GM23338 (cell line): ENCODE measurements at regions not wholly inside any gene's neighbourhood (a gene's known extent, or its start where the extent isn't known, plus 50 kb on each side); places are given as distances from the start of the nearest gene placed in this dataset.

Source experiments
- ATAC-seq: fragments of 200-7000 bp; cut with Tn5 transposase; 3 replicates; pipeline ENCODE4 v1.9.1; 2020
- DNase-seq: peaks from one replicate; pipeline ENCODE4 v3.0.0-alpha.2; 2015; ENCODE audit warnings: low spot score
- H2AFZ ChIP-seq: fragments of 200-600 bp; sonication (generic); 2 replicates; pipeline ENCODE4 v1.8.0; 2016; ENCODE audit warnings: antibody characterized with exemption, mild to moderate bottlenecking, moderate library complexity
- H3F3A ChIP-seq: fragments of 200-600 bp; sonication (generic); replicated peaks from 2 replicates; pipeline ENCODE4 v1.8.0; 2017; ENCODE audit warnings: antibody characterized with exemption, mixed run types, low read depth
- H3K27ac ChIP-seq: fragments of 200-600 bp; sonication (generic); 2 replicates; pipeline ENCODE4 v1.6.1; 2016; ENCODE audit warnings: low read depth
- H3K27me3 ChIP-seq: fragments of 200-600 bp; sonication (generic); 2 replicates; pipeline ENCODE4 v1.8.0; 2016; ENCODE audit warnings: mild to moderate bottlenecking, mixed run types, moderate library complexity; ENCODE audit not compliant: insufficient read depth
- H3K36me3 ChIP-seq: fragments of 200-600 bp; sonication (generic); 2 replicates; pipeline ENCODE4 v1.8.0; 2016; ENCODE audit warnings: mild to moderate bottlenecking; ENCODE audit not compliant: insufficient read depth
- H3K4me1 ChIP-seq: fragments of 200-600 bp; sonication (generic); 2 replicates; pipeline ENCODE4 v1.8.0; 2016; ENCODE audit warnings: mild to moderate bottlenecking, moderate library complexity; ENCODE audit not compliant: insufficient read depth
- H3K4me2 ChIP-seq: fragments of 200-600 bp; sonication (generic); 2 replicates; pipeline ENCODE4 v1.7.1; 2017; ENCODE audit warnings: mixed run types
- H3K4me3 ChIP-seq: fragments of 200-600 bp; sonication (generic); 2 replicates; pipeline ENCODE4 v1.6.1; 2016; ENCODE audit warnings: mixed run types
- H3K79me2 ChIP-seq: fragments of 200-600 bp; sonication (generic); replicated peaks from 2 replicates; pipeline ENCODE4 v1.8.0; 2017; ENCODE audit warnings: mild to moderate bottlenecking; ENCODE audit not compliant: insufficient read depth
- H3K9me2 ChIP-seq: fragments of 200-600 bp; sonication (generic); 2 replicates; pipeline ENCODE4 v1.8.0; 2017; ENCODE audit not compliant: insufficient read depth
- H4K20me1 ChIP-seq: fragments of 200-600 bp; sonication (generic); replicated peaks from 2 replicates; pipeline ENCODE4 v1.8.0; 2017; ENCODE audit warnings: mild to moderate bottlenecking; ENCODE audit not compliant: insufficient read depth
- H3K27ac Mint-ChIP-seq: 2 replicates; pipeline ENCODE4 v1.8.0; 2020; ENCODE audit warnings: inconsistent platforms, mild to moderate bottlenecking, moderate library complexity, mixed read lengths
- H3K27me3 Mint-ChIP-seq: 3 replicates; pipeline ENCODE4 v1.8.0; 2022; ENCODE audit warnings: low read depth, mild to moderate bottlenecking, moderate library complexity, mixed read lengths, inconsistent platforms; ENCODE audit not compliant: insufficient read depth, poor library complexity
- H3K36me3 Mint-ChIP-seq: 3 replicates; pipeline ENCODE4 v1.8.0; 2021; ENCODE audit warnings: low read depth, mild to moderate bottlenecking, inconsistent platforms, moderate library complexity, mixed read lengths
- H3K4me1 Mint-ChIP-seq: 3 replicates; pipeline ENCODE4 v1.8.0; 2020; ENCODE audit warnings: mild to moderate bottlenecking, inconsistent platforms, mixed read lengths
- H3K4me3 Mint-ChIP-seq: 3 replicates; pipeline ENCODE4 v1.8.0; 2021; ENCODE audit warnings: moderate library complexity, mild to moderate bottlenecking, inconsistent platforms, mixed read lengths
- H3K9me3 Mint-ChIP-seq: 3 replicates; pipeline ENCODE4 v1.8.0; 2020; ENCODE audit warnings: moderate library complexity, mild to moderate bottlenecking, inconsistent platforms, mixed read lengths
- EZH2 ChIP-seq: fragments of 200-600 bp; sonication (generic); IDR thresholded peaks from one replicate; pipeline ENCODE4 v1.8.0; 2017; ENCODE audit warnings: antibody characterized with exemption, mild to moderate bottlenecking, low read depth; ENCODE audit not compliant: unreplicated experiment
- EZH2phosphoT487 ChIP-seq: fragments of 200-600 bp; sonication (generic); IDR thresholded peaks from one replicate; pipeline ENCODE4 v1.8.1; 2018; ENCODE audit warnings: antibody characterized with exemption; ENCODE audit not compliant: unreplicated experiment
- JUNB ChIP-seq: IDR thresholded peaks from one replicate; pipeline ENCODE4 v1.6.1; 2016; ENCODE audit warnings: antibody characterized with exemption; ENCODE audit not compliant: unreplicated experiment
- NANOG ChIP-seq: IDR thresholded peaks from 2 replicates; pipeline ENCODE4 v1.6.1; 2016; ENCODE audit warnings: antibody characterized with exemption, borderline replicate concordance
- POLR2AphosphoS5 ChIP-seq: IDR thresholded peaks from 2 replicates; pipeline ENCODE4 v1.6.1; 2016; ENCODE audit warnings: antibody characterized with exemption, low read depth
- ZNF114 ChIP-seq: fragments of 250-450 bp; sonication (Bioruptor Pico); IDR thresholded peaks from 2 replicates; pipeline ENCODE4 v1.5.0; 2020; ENCODE audit warnings: mild to moderate bottlenecking, moderate library complexity
- ZNF331 ChIP-seq: fragments of 250-450 bp; sonication (Bioruptor Pico); IDR thresholded peaks from 2 replicates; pipeline ENCODE4 v1.5.0; 2020; ENCODE audit warnings: low read depth, mild to moderate bottlenecking, moderate library complexity
- TF ChIP-seq, protein P1 (sequence below), 2 experiments: fragments of 200-600 bp in 1 of 2; sonication (generic) in 1 of 2; conservative IDR thresholded peaks; 2 replicates each; pipeline versions ENCODE4 v1.5.1 to v1.6.1; 2016 to 2017; ENCODE audit warnings: antibody characterized with exemption in 2 of 2, low read depth in 2 of 2, mild to moderate bottlenecking in 2 of 2, moderate library complexity in 1 of 2
- TF ChIP-seq, protein P2 (sequence below): IDR thresholded peaks from 2 replicates; pipeline ENCODE4 v1.6.1; 2016; ENCODE audit warnings: antibody characterized with exemption

DNA sequence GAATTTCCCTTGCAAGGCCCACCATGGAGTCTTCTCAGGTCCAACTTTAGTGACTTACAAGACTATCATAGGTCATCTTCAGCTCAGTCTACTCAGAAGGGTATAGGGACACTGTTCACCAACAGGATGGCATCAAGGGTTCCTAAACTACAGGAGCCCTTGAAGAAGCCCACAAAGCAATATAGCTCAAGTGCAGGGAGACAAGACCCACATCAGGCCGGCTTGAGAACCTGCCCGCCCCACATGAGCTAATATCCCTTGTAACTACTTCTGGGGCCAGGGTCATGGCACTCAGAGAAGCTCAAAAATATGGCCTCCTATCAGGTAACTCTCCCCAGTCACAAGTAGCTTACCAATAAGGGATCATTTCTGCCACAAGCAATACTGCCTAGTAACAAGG, 249.9 kb downstream of the CDK5RAP2 start:
- no peaks in the 10 kb centered on the region for H3K36me3 ChIP-seq
- no peaks in the 10 kb centered on the region for H3K79me2 ChIP-seq
- Mint-ChIP-seq H3K36me3 (no peaks in the 10 kb centered on the region; the same call in 2 of the 3 replicates), H3K9me3 (peaks cover 6% of the 10 kb centered on the region; the same call in 1 of the 3 replicates), H3K4me3 (no peak overlapping the region), H3K27me3 (peaks cover 4% of the 10 kb centered on the region), H3K27ac (no peak overlapping the region), H3K4me1 (peaks cover 7% of the 10 kb centered on the region)
- no peak overlapping the region for H2AFZ ChIP-seq
- H4K20me1 ChIP-seq = no peaks in the 10 kb centered on the region; the same call in 1 of the 2 replicates
- H3F3A ChIP-seq = no peaks in the 10 kb centered on the region
- no peaks in the 10 kb centered on the region for H3K27me3 ChIP-seq
- no peak overlapping the region for H3K4me3 ChIP-seq
- DNase-seq = no peak
- no peak overlapping the region for H3K4me2 ChIP-seq
- H3K4me1 ChIP-seq = no peaks in the 10 kb centered on the region; the same call in none of the 2 replicates
- peaks cover 4% of the 10 kb centered on the region; the same call in 1 of the 2 replicates for H3K9me2 ChIP-seq
- H3K27ac ChIP-seq = no peak overlapping the region
- no peak for ATAC-seq
- no peak for TF ChIP-seq ZNF114 (CRISPR knock-in tag)
- no peak for TF ChIP-seq ZNF331 (CRISPR knock-in tag)
- no peak for TF ChIP-seq NANOG
- TF ChIP-seq POLR2AphosphoS5 = no peak

DNA sequence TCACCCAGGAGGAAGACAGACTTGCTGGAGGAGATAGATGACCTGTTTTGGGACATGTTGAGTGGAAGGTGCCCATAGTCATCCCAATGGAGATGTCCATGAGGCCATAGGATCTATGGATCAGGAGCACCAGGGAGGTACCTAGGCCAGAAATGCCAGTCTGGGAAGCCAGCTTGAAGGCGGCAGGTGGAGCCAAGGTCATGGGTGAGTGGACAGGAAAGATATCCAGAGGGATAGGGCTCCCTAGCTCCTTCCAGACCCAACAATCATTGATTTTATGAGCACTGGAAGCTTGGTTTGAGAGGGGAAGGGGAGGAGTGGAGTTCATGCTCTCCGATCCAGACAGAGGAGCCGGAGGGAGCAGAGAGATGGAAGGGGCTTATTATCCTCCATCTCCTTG, 252.6 kb downstream of the CDK5RAP2 start:
- peaks cover 4% of the 10 kb centered on the region; the same call in 1 of the 2 replicates for H3K9me2 ChIP-seq
- H3K4me1 ChIP-seq = no peaks in the 10 kb centered on the region; the same call in none of the 2 replicates
- no peaks in the 10 kb centered on the region for H3F3A ChIP-seq
- H3K79me2 ChIP-seq = no peaks in the 10 kb centered on the region
- no peak overlapping the region for H3K4me3 ChIP-seq
- H4K20me1 ChIP-seq = no peaks in the 10 kb centered on the region; the same call in 1 of the 2 replicates
- H3K9me3 Mint-ChIP-seq = peaks cover 6% of the 10 kb centered on the region; the same call in 1 of the 3 replicates
- H2AFZ ChIP-seq = no peak overlapping the region
- no peak for ATAC-seq
- H3K27me3 ChIP-seq = no peaks in the 10 kb centered on the region
- H3K27ac ChIP-seq = no peak overlapping the region
- peaks cover 13% of the 10 kb centered on the region for H3K4me1 Mint-ChIP-seq
- DNase-seq = no peak
- H3K27ac Mint-ChIP-seq = no peak overlapping the region
- H3K4me3 Mint-ChIP-seq = no peak overlapping the region
- H3K36me3 Mint-ChIP-seq = no peaks in the 10 kb centered on the region; the same call in 2 of the 3 replicates
- H3K27me3 Mint-ChIP-seq = peaks cover 4% of the 10 kb centered on the region
- TF ChIP-seq EZH2phosphoT487 = no peak
- no peak for TF ChIP-seq ZNF114 (CRISPR knock-in tag)
- no peak for TF ChIP-seq EZH2
- TF ChIP-seq, protein P1, sequence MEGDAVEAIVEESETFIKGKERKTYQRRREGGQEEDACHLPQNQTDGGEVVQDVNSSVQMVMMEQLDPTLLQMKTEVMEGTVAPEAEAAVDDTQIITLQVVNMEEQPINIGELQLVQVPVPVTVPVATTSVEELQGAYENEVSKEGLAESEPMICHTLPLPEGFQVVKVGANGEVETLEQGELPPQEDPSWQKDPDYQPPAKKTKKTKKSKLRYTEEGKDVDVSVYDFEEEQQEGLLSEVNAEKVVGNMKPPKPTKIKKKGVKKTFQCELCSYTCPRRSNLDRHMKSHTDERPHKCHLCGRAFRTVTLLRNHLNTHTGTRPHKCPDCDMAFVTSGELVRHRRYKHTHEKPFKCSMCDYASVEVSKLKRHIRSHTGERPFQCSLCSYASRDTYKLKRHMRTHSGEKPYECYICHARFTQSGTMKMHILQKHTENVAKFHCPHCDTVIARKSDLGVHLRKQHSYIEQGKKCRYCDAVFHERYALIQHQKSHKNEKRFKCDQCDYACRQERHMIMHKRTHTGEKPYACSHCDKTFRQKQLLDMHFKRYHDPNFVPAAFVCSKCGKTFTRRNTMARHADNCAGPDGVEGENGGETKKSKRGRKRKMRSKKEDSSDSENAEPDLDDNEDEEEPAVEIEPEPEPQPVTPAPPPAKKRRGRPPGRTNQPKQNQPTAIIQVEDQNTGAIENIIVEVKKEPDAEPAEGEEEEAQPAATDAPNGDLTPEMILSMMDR (conservative IDR thresholded peaks at IDR 0.05; ENCODE audit: low read depth in 2 of 2) = no peak
- TF ChIP-seq JUNB = no peak
- TF ChIP-seq, protein P2, sequence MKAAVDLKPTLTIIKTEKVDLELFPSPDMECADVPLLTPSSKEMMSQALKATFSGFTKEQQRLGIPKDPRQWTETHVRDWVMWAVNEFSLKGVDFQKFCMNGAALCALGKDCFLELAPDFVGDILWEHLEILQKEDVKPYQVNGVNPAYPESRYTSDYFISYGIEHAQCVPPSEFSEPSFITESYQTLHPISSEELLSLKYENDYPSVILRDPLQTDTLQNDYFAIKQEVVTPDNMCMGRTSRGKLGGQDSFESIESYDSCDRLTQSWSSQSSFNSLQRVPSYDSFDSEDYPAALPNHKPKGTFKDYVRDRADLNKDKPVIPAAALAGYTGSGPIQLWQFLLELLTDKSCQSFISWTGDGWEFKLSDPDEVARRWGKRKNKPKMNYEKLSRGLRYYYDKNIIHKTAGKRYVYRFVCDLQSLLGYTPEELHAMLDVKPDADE = no peak
- TF ChIP-seq NANOG = no peak
- TF ChIP-seq POLR2AphosphoS5 = no peak
- no peak overlapping the region for H3K4me2 ChIP-seq
- H3K36me3 ChIP-seq = no peaks in the 10 kb centered on the region
